ENCODE measurements at regions not wholly inside any gene's neighbourhood (a gene's known extent, or its start where the extent isn't known, plus 50 kb on each side); places are given as distances from the start of the nearest gene placed in this dataset.

- no peak for TF ChIP-seq CTCF (IDR thresholded peaks at IDR 0.05)
- no peak for TF ChIP-seq POLR2A (IDR thresholded peaks at IDR 0.05)
These were observed 568.7 kb downstream of the ETV1 start for GRCh38 chr7:13420726-13421125.
